IPS-15b (cell line): ENCODE measurements at regions not wholly inside any gene's neighbourhood (a gene's known extent, or its start where the extent isn't known, plus 50 kb on each side); places are given as distances from the start of the nearest gene placed in this dataset.

Experiments
- H3K27me3 ChIP-seq: one replicate; pipeline ENCODE4 v1.6.1; 2013; ENCODE audit warnings: low read length; ENCODE audit not compliant: control insufficient read depth, insufficient read depth
- H3K36me3 ChIP-seq: one replicate; pipeline ENCODE4 v1.6.1; 2013; ENCODE audit warnings: low read length; ENCODE audit not compliant: control insufficient read depth, insufficient read depth
- H3K4me1 ChIP-seq: one replicate; pipeline ENCODE4 v1.6.1; 2013; ENCODE audit warnings: mild to moderate bottlenecking, low read length; ENCODE audit not compliant: control insufficient read depth, insufficient read depth
- H3K4me3 ChIP-seq: one replicate; pipeline ENCODE4 v1.5.1; 2013; ENCODE audit warnings: low read depth, low read length
- H3K9ac ChIP-seq: one replicate; pipeline ENCODE4 v1.6.1; 2013; ENCODE audit warnings: low read depth, mild to moderate bottlenecking, low read length
- H3K9me3 ChIP-seq: one replicate; pipeline ENCODE4 v1.6.1; 2013; ENCODE audit warnings: mild to moderate bottlenecking, low read length; ENCODE audit not compliant: control insufficient read depth, insufficient read depth

DNA sequence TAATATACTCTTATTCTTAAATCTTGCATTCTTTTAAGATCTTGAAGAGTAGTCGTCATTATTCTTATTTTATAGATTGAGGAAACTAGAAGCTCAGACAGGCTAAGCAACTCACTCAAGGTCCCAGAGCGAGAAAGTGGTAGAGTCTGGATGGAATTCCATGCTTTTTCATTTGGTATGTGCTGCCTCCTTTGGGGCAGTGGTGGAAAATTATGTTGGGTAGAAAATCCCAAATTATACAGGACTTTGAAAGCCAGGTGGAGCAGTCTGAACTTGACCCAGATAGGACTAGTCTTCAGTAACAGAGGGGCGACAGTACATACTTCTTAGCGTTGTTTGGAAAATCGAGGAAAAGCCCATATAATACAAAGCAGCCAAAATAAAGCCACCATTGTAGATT, 205.6 kb downstream of the ATG4C start:
- H3K27me3 ChIP-seq: no peaks in the 10 kb centered on the region
- no peak overlapping the region for H3K4me3 ChIP-seq

DNA sequence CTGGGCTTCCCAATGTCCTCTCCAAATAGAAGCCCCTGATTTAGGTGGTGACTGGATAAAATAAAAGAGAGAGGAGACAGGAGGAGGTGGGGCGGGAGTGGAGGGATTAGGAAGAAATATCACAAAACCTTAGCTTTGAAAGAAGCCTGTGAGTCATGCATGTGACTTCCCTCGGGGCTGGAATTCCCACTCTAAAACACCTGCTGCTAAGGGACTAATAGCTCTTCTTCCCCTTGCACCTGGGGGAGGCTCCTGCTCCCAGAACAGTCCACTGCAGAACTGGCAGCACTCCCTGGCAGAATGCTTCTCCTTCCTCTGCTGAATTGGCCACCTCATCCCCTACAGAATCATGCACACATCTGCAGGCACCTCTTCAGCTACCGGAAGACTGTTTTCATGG, 207.2 kb downstream of the ATG4C start:
- no peak overlapping the region for H3K9ac ChIP-seq
- H3K27me3 ChIP-seq: no peaks in the 10 kb centered on the region
- H3K4me3 ChIP-seq: no peak overlapping the region

More for the DNA sequence above, 205.6 kb downstream of the ATG4C start:
- no peaks in the 10 kb centered on the region for H3K36me3 ChIP-seq
- no peak overlapping the region for H3K9ac ChIP-seq
- no peaks in the 10 kb centered on the region for H3K9me3 ChIP-seq
- H3K4me1 ChIP-seq: no peaks in the 10 kb centered on the region

DNA sequence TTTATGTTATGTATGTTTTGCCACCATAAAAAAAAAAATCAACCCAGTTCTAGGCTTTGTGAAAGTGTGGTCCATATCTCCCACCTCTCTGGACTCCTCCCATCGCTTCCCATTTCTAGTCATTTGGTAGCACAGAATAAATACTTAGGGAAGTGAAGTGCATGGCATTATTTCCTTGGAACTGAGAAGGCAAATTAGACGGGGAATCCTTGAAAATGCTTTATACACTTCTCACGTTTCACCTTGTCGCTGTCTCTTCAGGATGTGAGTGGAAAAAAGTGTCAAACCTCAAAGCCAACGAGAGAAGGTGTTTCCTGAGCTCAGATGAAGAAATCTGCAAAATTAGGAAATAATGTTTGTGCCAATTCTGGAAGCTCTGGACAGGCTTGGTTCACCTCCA, 209.9 kb downstream of the ATG4C start:
- H3K36me3 ChIP-seq: no peaks in the 10 kb centered on the region
- no peaks in the 10 kb centered on the region for H3K9me3 ChIP-seq
- no peak overlapping the region for H3K9ac ChIP-seq
- no peaks in the 10 kb centered on the region for H3K4me1 ChIP-seq
- H3K4me3 ChIP-seq: no peak overlapping the region
- H3K27me3 ChIP-seq: no peaks in the 10 kb centered on the region

More for the DNA sequence above, 207.2 kb downstream of the ATG4C start:
- Histone ChIP-seq H3K9me3 (no peaks in the 10 kb centered on the region), H3K4me1 (no peaks in the 10 kb centered on the region), H3K36me3 (no peaks in the 10 kb centered on the region)

DNA sequence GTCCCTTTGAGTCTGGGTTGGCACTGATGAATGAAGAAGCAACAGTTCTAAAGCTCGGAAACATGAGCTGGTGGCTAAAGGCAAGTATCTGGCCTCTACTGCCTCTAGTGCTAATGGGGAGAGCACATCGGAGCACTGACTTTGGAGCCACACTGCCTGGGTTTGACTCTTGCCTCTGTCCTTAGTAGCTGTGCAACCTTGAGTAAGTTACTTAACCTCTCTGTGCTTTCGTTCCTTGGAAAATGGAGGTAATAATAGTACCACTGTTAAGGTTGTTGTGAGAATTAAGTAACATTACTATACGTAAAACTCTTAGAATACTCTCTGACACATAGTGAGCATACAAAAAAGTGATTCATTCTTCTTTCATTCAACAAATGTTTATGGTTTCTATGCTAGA, 211.2 kb downstream of the ATG4C start:
- Histone ChIP-seq H3K4me3 (no peak overlapping the region), H3K4me1 (no peaks in the 10 kb centered on the region), H3K9ac (no peak overlapping the region), H3K27me3 (no peaks in the 10 kb centered on the region), H3K36me3 (no peaks in the 10 kb centered on the region), H3K9me3 (no peaks in the 10 kb centered on the region)

DNA sequence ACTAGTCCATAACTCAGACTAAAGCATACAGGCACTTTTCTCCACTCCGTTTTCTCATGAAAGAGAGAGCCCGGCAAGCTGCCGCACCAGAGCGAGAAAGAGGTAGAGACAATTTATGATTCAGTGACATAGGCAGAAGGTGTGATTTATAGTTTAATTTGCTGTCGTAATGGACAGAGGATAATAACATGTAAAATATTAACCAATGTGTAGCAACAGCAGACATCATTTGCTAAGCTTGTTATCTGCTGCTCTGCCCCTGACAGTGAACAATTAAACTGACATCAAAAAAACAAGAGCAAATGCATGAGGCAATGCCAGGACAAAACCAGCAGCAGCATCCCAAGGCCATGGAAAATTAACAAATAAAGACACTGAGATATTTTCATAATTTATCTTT, 214.0 kb downstream of the ATG4C start:
- no peak overlapping the region for H3K4me3 ChIP-seq
- no peaks in the 10 kb centered on the region for H3K27me3 ChIP-seq
- no peak overlapping the region for H3K9ac ChIP-seq
- H3K36me3 ChIP-seq: no peaks in the 10 kb centered on the region
- H3K9me3 ChIP-seq: no peaks in the 10 kb centered on the region
- H3K4me1 ChIP-seq: no peaks in the 10 kb centered on the region

DNA sequence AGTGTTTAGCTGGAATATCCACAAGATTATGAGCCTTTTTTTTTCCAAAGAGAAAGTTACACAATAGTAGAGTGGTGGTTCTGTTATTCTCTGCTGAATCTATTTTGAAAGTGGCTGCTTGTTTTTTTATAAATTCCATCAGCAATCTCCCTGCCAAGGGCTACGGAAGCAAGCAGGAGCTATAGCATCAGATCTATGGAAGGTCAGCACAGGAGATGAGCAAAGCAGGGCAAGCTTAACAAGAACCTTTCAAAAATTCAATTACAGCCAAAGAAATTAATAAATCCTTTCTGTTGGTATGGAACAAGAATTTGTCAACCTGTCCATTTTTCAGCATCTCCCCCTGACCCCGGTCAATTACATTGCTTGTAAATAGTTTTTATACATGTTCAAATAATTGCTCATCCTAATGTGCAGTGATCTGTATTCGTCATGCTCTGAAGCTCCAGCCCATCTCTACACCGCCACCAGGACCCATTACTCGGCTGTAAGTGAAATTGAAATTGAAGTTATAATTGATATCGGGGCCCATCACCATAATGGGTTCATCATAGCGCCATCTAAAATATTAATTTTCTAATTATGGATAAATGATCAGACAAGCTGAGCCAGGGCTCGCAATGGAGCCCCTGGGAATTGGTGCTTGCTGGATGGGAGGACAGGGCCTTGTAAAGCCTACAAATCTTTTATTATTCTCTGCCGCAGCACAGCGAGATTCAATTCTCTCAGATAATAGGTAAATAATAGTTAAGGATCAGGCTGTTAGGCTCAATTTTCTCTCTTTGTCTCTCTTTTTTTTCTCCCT, 215.1 kb downstream of the ATG4C start:
- Histone ChIP-seq H3K9me3 (no peaks in the 10 kb centered on the region), H3K27me3 (no peaks in the 10 kb centered on the region), H3K9ac (no peak overlapping the region), H3K4me1 (no peaks in the 10 kb centered on the region), H3K4me3 (no peak overlapping the region), H3K36me3 (no peaks in the 10 kb centered on the region)

DNA sequence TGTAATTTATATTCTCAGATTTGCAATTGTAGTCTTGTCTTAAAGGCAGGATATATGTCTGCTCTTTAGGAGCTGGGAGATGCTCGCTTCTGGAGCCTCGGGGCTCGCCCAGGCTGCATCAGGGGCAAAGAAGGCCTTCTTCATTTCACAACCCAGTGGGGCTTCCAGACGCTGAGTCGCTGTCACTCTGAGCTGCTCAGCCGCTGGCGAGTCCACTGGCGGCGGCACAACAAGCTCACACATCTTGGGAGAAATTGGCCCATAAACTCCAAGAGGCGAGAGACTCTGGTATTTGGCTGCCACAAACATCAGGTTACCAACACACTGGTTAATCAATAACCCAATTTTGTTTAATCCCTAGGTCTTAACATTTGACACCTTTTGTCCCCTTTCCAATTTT, 216.6 kb downstream of the ATG4C start:
- H3K4me1 ChIP-seq: no peaks in the 10 kb centered on the region
- no peaks in the 10 kb centered on the region for H3K36me3 ChIP-seq
- H3K9ac ChIP-seq: no peak overlapping the region
- no peak overlapping the region for H3K4me3 ChIP-seq
- H3K9me3 ChIP-seq: no peaks in the 10 kb centered on the region
- H3K27me3 ChIP-seq: no peaks in the 10 kb centered on the region

DNA sequence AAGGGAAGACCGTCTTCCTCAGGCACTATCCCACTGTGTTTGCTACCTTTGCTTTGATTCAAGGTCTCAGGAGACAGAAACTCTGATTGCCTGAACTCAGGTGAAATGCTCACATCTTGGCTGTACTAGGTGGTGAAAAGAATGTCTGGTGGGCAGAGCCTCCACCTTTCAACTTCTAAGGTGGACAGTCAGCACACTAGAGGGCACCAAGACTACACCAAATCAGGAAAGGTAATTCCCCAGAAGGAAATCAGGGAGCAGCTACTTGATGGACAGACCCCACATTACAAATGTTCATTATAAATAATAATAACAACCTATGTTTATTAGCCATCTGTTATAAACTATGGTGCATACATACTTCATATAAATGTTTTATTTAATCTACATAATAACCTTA, 220.9 kb downstream of the ATG4C start:
- no peaks in the 10 kb centered on the region for H3K9me3 ChIP-seq
- H3K4me1 ChIP-seq: no peaks in the 10 kb centered on the region
- no peaks in the 10 kb centered on the region for H3K36me3 ChIP-seq
- no peaks in the 10 kb centered on the region for H3K27me3 ChIP-seq
- H3K4me3 ChIP-seq: no peak overlapping the region
- H3K9ac ChIP-seq: no peak overlapping the region

DNA sequence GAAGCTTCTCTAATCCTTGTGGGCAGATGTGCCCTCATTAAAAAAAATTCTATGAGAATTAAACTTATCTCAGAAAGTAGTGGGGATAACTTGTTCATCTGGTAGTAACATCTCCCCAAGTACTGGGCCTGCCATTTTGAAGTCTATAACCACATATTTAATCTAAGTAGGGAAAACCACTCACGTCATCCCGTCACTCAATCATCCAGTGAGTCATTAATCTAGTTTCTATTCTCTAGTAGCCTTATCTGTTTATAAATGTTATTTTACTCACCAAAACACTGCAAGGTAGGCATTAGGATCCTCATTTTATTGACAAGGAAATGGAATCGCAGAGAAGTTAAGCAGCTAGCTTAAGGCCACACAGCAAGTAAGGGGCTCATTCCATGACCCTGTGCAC, 221.9 kb downstream of the ATG4C start:
- Histone ChIP-seq H3K4me1 (no peaks in the 10 kb centered on the region), H3K27me3 (no peaks in the 10 kb centered on the region), H3K9ac (no peak overlapping the region), H3K9me3 (no peaks in the 10 kb centered on the region), H3K36me3 (no peaks in the 10 kb centered on the region), H3K4me3 (no peak overlapping the region)

DNA sequence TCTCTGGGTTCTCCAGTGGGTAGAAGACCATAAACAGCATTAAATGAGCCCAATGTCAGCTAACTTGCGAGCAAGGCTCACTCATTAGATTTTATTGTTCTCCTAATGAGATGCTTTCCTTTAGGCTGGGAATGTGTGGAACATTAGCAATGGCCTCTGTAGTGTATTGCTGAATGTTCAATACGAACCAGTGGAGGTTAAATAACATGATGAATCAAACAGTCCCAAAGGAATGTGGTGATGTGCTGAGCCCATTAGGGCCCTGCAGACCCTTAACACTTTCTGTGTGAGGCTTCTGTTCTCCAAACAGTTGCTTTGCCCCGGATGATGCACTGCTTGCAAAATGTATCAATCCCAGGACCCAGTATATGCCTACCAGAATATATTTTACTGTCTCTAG, 225.5 kb downstream of the ATG4C start:
- H3K9ac ChIP-seq: no peak overlapping the region
- no peak overlapping the region for H3K4me3 ChIP-seq
- H3K9me3 ChIP-seq: no peaks in the 10 kb centered on the region
- no peaks in the 10 kb centered on the region for H3K36me3 ChIP-seq
- no peaks in the 10 kb centered on the region for H3K4me1 ChIP-seq
- no peaks in the 10 kb centered on the region for H3K27me3 ChIP-seq

DNA sequence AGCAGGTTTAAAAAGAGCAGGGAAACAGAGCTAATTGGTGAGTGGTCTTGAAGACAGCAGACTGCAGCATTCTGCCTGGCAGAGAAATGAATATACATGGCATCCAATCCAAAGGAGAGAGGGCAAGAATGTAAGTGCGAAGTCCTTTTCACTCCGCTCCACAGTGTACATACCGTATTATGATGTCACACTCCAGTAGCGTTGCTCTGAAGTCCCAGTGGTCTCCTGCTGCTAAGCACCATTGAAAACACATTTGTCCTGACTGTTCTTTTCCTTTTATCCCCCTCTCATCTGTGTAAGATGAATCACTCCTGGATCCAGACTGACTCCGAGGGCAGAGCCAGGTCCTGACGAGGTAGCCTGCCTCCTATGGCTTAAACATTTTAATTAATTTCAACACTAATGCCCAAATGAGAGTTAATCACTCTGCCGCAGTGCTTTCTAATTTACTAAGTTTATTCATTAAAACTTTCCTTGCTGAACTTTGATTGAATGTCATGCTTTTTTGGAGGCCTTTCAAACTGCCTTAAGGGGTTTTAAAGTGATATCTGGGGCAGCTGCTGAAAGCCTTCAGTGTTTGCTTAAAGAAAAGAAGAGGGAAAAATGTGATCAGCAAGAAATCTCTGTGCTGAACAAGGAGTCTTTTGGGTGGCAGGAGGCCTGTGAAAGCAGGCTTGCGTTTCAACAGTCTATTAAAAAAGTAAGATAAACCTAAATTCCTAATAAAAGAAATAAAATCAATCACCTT, 227.2 kb downstream of the ATG4C start:
- H3K4me1 ChIP-seq: no peaks in the 10 kb centered on the region
- H3K27me3 ChIP-seq: no peaks in the 10 kb centered on the region
- no peaks in the 10 kb centered on the region for H3K36me3 ChIP-seq
- H3K9ac ChIP-seq: no peak overlapping the region
- H3K9me3 ChIP-seq: no peaks in the 10 kb centered on the region
- H3K4me3 ChIP-seq: no peak overlapping the region

DNA sequence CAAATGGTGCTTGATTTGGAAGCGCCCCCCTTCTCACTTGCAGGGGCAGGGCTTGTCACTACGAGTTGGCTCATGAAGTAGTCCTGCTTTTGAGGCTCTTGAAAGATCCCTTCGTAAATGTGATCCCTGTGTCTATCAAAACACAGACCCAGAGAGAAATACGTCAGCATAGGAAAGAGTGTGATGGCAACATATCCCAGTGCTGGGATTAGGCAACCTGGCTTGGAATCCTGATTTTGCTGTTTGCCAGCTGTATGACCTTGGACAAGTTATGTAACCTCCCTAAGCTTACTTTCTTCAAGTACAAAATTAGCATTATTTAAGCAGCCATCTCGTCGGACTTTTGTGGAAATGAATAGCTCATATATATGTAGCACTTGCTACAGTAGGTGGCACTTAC, 228.4 kb downstream of the ATG4C start:
- H3K4me1 ChIP-seq: no peaks in the 10 kb centered on the region
- H3K27me3 ChIP-seq: no peaks in the 10 kb centered on the region
- H3K36me3 ChIP-seq: no peaks in the 10 kb centered on the region
- no peaks in the 10 kb centered on the region for H3K9me3 ChIP-seq
- no peak overlapping the region for H3K9ac ChIP-seq
- no peak overlapping the region for H3K4me3 ChIP-seq
